COLO668 (cell line): ENCODE measurements at regions not wholly inside any gene's neighbourhood (a gene's known extent, or its start where the extent isn't known, plus 50 kb on each side); places are given as distances from the start of the nearest gene placed in this dataset.
A peak's percentile ranks its signal among the peaks of the same experiment; 100 is the strongest.

Experiments used
- DNase-seq: peaks from one replicate; lab custom pipeline; 2025; ENCODE audit not compliant: unreplicated experiment; lab: John Stamatoyannopoulos, UW

DNA sequence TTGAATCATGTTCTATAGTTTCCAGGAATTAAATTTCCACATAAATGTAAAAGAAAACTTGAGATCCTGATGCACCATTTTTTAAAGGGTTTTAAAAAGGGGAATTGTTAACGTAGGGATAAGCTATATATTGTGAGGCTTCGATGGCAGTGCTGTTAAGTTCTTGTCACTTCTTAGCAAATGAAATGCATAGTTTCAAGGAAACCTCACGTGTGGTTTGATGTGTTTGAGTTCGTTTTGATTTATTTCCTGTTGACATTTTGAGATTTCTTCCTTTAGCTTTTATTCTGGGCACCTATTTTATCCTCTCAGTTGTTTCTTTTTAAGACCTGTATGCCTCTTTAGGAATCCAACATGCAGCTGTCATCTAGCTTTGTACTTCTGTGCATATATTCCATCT is 301.0 kb downstream of the DOCK8 start:
- no peak for DNase-seq

DNA sequence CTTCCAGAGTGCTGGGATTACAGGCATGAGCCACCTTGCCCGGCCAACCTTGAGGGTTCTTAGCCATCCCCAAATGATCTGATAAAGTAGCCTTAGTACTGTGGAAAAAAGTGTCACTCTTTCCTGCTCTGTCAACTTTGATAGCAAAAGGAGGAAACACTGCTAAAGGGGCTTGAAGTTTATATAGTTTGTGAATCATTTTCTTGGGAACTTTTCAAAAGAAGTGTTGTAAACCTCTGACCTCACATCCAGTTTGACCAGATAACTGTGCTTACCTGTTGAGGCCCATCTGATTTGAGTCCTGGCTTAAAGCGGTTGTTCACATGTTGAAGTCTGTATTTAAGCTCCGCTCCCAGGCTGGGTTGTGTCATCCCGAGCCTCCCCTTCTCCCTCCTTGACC is 303.3 kb downstream of the DOCK8 start:
- no peak for DNase-seq

DNA sequence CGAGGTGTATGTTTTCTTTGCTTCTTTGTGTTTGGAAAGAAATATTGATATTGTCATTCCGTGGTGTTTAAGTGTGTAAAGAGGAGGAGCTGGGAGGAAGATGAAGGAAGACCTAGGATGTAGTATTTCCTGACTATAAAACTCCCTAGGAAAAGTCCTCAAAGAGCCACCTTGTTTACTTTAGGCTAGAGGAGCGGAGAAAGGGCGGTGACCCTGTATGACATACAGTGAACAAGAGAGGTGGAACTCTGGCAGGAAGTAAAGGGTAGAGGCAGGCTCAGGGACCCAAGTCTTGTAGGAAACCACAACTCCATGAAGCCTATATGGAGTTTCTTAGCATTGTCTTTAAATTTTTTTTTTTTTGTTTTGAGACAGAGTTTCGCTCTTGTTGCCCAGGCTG is 303.9 kb downstream of the DOCK8 start:
- no peak for DNase-seq

DNA sequence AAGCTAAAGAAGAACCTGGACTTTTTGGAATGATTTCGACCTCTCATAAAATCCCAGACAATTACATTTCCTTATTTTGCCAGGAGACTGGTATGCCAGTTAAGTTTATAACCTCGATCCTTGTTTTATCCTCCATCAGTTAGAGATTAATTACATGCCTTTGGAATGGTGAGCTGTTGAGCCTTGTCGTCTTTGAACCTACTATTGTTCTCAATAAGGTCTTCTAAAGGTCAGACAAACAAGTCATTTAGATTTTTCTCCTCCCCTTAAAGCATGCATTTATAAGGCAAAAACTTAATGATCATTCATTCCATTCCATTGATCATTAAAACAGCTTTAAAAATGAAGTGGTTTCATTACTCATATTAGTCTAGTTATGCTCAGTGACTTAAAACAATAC is 304.9 kb downstream of the DOCK8 start:
- DNase-seq: no peak

DNA sequence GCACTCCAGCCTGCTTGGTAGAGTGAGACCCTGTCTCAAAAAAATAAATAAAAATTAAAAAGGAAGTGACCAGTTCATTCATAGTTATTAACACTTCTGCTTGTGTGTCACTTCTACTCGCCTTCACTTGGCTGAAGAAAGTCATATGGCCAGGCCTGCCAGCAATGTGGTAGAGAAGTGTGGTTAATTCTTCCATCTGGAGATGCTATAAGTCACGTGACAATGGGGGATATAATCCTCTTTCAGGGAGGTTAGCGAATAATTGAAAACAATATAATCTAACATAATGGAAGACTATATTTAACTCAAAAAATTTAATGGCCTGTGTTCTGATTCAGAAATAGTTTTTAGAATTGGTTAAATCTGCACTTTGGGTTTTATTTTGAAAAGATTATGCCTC is 305.6 kb downstream of the DOCK8 start:
- no peak for DNase-seq

DNA sequence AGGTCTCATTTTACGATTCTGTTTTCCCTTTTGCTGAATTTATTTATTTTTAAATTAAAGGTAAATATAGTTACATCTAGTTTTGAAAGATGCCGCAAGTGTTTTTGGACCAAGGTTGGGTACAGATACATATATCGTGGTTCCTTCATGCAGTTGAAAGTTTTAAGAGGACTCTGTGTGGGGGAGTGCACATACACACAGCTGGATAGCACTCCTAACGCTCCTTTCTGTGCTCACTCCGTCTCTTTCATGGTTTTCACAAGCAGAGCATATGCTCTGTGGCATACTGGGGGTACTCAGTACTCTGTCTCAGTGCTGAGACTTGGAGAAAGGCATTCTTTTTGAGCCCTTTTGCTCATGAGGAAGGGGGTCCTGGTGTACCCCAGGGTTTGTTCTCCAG is 307.5 kb downstream of the DOCK8 start:
- DNase-seq: no peak

DNA sequence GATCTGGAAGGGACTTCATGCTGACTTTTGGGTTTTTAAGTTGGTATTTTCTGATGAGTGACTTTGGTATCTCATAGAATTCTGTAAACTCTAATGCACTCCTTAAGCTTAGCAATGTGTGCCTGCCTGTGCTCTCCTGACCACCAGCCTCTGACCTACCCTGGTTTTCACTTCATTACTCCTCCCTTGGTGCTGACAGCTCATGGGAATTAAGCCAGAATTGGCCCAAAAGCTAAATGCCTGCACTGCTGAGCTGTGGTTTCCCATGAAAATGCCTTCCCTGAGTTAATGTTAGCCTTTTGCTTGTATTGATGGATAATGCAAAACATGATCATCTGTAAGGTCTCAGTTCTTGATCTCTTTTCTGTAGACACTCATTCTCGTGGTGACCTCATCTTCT is 308.0 kb downstream of the DOCK8 start:
- DNase-seq: no peak

DNA sequence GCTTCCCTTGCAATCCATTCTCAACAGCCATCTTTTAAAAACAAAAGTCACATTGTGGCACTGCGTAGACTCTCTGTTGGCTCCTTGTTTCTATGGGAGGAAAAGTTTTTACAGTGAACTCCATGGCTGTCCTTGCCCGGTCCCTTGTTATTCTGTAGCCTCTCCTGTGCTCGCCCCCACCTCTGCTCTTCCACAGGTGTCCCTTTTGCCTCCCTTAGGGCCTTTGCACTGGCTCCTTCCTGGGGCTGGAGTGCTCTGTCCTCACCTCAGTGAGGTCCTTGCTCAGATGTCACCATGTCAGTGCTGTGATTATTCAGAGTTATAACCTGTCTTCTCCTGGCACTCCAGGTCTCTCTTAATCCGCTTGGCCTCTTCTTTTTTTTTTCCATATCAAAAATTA is 308.8 kb downstream of the DOCK8 start:
- no peak for DNase-seq

DNA sequence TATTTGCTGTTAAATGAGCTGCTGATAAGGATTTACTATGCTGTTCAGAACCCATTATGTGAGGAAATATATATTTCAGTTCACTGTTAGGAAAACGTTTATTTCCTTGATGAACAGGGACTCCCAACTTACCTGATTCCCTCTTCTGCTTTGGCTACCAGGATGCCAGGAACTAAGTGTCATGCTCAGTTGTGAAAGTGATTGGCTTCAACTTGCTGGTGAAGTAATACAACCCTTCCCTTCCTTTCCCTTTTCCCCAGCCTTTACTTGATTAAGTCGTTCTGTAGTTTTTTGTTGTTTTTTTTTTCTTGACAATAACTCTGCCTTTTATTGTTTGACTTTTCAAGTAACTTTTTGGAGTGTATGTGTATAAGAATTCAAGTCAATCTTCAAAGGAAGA is 309.3 kb downstream of the DOCK8 start:
- DNase-seq: no peak

DNA sequence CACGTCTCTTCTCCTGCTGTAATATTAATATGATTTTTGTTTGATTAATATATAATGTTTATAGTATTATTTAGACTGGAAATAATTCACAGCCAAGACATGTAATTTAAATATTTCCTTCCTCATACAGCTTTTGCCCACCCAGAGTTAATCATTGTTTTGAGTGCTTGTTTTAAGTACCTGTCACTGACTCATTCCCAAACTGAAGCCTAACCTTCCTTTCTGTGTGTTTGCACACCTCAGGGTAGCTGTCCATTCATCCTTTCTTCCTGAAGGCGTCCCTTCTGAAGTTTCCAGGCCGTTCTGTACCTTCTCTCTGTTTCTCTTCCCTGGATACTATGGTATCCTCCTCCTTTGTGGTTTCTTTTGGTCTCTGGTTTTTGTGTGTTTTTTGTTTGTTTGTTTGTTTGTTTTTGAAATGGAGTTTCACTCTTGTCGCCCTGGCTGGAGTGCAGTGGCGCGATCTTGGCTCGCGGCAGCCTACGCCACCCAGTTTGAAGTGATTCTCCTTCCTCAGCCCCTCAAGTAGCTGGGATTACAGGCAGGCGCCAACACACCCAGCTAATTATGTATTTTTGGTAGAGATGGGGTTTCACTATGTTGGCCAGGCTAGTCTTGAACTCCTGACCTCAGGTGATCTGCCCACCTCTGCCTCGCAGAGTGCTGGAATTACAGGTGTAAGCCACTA is 312.4 kb downstream of the DOCK8 start:
- no peak for DNase-seq

DNA sequence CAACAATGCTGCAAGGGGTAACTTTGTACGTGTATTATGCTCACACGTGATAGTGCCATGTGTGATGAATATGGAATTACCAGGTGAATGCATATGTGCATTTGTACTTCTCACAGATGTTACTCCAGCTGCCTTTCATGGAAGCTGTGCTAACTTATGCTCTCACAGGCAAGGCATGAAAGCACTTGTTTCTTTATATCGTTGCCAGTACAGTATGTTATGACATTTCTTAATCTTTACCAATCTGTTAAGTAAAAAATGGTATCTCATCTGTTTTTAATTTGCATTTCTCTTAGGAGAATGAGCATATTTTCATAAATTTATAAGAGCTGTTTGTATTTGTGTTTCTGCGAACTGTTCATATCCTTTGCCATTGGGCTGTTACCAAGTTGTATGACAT is 311.8 kb upstream of the DMRT1 start:
- no peak for DNase-seq

DNA sequence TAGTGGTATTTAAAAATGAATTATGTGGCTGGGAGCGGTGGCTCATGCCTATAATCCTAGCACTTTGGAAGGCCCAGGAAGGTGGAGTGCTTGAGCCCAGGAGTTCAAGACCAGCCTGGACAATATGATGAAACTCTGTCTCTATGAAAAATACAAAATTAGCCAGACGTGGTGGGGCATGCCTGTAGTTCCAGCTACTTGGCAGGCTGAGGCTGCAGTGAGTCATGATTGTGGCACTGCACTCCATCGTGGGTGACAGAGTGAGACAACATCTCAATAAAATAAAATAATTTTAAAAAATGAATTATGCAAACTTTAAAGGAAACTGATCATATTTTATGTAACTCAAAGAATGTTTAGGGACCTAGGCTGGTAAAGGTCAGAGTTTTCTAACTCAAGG is 310.8 kb upstream of the DMRT1 start:
- no peak for DNase-seq

DNA sequence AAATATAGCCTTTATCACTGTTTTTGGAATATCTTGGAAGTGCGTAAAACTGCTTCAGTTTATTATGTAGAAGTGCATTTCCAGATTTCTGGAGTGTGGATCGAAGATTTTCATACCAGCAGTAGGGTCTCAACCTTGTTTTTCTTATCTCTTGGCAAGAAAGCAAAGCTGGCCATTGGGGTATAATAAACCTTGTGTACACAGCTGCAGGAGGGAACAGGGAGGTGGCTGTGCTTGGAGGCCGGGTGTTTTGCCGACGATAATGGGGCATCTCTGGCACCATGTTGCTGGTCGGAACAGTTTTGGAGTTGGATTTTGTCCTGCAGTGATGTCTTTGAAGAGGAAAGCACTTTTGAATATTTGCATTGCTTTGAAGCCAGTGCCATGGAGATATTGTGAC is 308.8 kb upstream of the DMRT1 start:
- peak; percentile 41 for DNase-seq

DNA sequence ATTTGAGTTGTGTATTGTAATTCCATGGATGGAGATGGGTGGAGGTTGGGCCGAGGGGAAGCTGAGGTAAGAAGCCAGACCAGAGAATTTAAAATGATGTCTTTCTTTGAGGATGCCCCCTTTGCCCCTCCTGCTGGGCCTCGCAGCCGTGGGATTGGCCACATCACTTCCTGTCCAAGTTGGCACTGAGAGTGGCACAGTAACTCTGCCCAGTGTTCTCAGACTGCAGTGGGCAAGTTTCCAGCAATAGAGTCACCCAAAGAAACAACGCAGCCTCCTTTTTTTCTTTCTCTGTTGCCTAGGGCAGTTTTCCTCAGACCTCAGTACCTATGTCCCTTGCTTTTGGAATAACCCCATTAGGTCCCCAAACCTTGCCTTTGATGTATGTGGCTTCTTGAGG is 306.6 kb upstream of the DMRT1 start:
- no peak for DNase-seq

DNA sequence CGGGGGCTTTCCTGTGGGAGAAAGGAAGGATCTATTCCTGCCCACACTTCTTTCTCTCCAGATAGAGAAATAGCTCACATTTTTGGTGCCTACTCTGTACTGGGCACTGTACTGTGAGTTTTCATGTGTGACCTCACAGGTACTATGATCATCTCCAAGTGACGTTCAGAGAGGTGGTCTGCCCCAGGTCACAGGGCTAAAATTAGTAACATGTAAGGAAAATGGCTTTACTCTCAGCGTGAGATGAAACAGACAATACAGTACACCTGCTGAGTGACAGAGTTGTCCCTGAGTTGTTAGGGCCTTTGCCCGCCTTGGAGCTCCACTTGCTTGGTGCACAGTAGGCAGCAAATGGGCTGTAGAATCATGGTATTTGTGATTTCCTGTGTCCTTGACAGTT is 306.1 kb upstream of the DMRT1 start:
- no peak for DNase-seq

DNA sequence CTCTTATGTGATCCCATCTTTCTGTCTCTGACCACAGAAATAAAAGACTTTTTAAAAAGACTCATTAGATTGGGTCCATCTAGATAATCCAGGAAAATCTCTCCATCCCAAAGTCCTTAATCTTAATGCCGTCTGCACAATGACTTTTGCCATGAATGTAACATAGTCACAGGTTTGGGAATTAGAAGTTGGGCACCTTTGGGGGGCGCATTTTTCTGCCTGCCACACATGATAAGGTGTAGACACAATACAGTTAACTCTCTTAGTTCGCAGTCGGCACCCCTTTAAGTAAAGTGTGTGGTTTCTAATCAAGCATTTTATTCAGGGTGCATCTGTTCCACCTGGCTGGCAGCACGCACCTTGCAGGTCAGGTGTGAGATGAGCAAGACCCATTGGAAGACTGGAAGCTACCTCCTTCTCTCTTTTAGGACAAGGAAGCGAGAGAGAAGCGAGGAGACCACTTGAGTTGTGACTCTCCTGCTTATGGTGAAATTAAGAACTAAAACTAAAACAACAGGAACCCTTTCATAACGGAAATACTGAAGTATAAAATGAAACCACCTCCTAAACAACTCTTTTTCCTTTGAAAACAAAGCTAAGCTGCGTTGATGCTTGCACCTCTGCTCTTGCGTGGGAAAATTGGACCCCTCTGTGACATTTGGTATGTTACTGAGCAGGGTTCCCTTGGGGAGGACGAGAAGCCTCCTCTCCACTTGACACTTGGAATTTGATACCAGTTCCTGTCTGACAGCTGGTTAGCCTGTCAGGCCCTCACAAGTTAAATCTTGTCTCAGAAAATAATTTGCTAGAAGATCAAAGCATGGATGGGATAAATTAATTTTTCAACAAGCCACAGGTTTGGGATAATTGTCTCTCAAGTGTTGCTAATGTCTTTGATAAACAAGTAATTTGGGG is 304.6 kb upstream of the DMRT1 start:
- peak; percentile 16 for DNase-seq

DNA sequence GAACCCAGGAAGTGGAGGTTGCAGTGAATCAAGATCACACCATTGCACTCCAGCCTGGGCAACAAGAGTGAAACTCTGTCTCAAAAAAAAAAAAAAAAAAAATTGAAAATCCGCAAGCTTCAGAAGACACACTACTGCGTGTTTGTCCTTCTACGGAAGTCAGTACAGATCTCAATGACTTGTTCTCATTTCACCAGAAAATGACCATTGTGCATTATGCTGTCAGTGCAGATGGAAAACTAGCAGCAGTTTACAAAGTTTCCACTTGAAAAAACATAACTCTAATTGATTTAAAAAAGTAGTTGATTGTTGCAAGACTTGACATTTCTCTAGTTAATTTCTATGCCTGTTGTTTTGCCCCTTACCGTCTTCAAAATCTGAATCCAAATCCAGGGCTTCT is 298.0 kb upstream of the DMRT1 start:
- no peak for DNase-seq

DNA sequence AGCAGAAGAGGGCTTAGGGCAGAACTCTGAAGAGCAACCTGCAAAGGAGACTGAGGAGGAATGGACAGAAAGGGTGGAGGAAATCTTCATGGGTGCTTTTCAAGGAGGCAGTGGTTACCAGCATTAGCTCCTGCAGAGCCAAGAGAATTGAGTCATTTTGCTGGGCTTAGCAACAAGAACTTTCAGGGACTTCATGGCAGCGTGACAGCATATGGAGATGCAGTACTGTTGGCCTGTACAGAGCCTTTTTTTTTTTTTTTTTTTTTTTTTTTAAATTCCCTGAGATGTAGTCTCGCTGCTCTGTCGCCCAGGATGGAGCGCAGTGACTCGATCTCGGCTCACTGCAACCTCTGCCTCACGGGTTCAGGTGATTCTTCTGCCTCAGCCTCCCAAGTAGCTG is 296.0 kb upstream of the DMRT1 start:
- no peak for DNase-seq

DNA sequence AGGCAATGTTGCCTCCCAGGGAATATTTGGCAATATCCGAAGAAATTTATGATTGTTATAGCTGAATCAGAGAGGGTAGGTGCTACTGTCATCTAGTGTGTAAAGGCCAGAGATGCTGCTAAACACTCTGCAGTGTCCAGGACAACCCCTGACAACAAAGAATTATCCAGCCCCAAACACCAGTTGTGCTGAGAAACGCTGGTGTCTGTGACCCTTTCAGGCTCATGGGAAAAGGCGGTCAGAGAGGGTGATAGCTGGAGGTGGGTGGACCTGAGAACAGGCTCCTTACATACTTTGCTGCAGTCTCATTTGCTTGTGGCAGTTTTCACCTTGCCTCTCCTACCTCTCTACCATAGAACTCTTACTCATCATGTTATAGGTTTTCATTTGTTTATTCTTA is 295.3 kb upstream of the DMRT1 start:
- no peak for DNase-seq

DNA sequence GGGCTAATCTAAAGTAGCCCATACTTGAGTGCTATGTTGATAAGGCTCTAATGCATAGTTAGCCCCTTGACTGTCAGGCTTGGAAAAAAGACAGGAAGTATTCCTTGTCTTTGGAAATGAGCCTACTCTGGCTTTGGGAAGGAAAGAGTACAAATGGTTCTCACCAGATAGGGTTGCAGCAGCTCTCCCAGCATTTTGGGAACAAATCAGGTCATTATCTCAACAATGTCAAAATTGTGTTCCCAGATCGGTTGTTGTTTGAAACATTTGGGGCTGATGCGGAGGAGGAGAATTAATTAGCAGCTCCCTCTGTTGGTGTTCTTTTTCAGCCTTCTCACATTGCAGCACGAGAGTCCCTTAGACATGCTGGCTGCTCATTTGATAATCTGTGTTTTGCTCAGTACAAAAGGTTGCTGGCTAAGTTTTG is 294.7 kb upstream of the DMRT1 start:
- no peak for DNase-seq

DNA sequence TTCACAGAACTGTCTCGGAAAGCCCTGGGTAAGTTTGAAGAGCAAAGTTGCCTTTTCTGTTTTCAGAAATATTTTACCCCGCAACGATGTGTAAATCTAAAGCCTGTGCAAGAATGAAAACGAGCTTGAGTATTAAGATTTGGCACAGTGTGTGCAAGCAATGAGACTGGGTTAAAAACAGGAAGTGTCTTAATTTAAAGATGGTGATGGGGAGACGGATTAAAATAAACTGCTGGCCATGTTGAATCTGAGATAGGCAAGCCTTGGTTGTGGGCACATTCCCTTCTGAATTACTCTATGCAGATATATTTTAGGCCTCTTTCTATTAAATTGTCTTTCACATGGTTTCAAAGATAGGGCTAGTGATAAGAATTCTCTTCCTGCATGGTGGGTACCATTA is 294.2 kb upstream of the DMRT1 start:
- no peak for DNase-seq

DNA sequence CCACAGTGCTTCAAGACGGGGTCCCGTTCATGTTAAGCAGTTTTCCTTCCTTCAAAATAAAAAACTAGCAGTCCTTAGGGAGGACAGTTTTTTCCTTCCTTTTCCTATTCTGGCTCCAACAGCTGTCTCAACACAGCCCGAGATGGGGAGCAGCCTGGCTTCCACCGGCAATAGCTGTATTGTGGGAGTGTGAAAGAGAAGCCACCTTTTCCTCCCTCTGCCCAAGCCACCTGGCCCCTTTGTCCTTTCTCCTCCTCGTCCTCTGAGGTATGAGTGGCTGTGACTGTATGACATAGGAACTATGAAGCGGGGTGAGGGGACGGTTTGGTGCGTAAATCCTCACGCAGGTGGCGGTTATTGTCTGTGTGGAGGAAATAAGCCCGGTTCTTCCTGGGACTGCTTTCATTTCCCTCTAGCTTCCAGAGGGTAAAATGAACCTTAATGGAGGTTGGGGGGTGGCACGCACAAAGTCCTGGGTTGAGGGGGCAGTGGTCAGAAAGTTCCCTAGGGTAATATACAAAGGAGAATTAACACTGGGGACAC is 292.0 kb upstream of the DMRT1 start:
- no peak for DNase-seq
